ENCODE measurements at regions not wholly inside any gene's neighbourhood (a gene's known extent, or its start where the extent isn't known, plus 50 kb on each side); places are given as distances from the start of the nearest gene placed in this dataset.

DNA sequence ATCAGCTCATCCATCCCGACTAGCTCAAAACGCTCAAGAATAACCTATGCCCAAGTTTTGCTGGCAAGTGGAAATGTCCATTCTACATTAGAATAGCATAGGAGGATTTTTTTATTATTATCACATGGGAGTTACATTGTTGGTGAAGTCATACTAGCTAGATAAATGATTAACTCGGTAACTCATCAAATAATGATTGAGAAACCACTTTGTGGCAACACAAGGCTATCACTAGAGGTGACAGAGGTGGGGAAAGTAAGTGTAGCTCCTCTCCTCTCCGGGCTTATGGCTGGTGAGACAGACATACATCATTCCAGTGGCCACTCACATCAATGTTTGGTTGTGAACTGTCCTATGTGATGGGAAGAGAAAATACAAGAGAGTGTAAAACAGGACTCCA, 161.6 kb downstream of the ZIC5 start:
- no peak for TF ChIP-seq ZNF232 (CRISPR knock-in tag; IDR thresholded peaks at IDR 0.05)
- TF ChIP-seq, protein P1, sequence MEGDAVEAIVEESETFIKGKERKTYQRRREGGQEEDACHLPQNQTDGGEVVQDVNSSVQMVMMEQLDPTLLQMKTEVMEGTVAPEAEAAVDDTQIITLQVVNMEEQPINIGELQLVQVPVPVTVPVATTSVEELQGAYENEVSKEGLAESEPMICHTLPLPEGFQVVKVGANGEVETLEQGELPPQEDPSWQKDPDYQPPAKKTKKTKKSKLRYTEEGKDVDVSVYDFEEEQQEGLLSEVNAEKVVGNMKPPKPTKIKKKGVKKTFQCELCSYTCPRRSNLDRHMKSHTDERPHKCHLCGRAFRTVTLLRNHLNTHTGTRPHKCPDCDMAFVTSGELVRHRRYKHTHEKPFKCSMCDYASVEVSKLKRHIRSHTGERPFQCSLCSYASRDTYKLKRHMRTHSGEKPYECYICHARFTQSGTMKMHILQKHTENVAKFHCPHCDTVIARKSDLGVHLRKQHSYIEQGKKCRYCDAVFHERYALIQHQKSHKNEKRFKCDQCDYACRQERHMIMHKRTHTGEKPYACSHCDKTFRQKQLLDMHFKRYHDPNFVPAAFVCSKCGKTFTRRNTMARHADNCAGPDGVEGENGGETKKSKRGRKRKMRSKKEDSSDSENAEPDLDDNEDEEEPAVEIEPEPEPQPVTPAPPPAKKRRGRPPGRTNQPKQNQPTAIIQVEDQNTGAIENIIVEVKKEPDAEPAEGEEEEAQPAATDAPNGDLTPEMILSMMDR (IDR thresholded peaks at IDR 0.05), result no peak
